ENCODE measurements at regions not wholly inside any gene's neighbourhood (a gene's known extent, or its start where the extent isn't known, plus 50 kb on each side); places are given as distances from the start of the nearest gene placed in this dataset.

- no peak for TF ChIP-seq POLR2A (IDR thresholded peaks at IDR 0.05; ENCODE audit: control extremely low read depth in 1 of 2, low read depth in 2 of 2, low read length in 2 of 2)
- TF ChIP-seq POLR2AphosphoS5 (IDR thresholded peaks at IDR 0.05; ENCODE audit: low read depth, low read length), result no peak
- TF ChIP-seq CTCF (IDR thresholded peaks at IDR 0.05; ENCODE audit: control extremely low read depth in 1 of 3, insufficient read depth in 1 of 3, low read depth in 1 of 3, low read length in 3 of 3), result no peak
- no peak for TF ChIP-seq BCL11A (IDR thresholded peaks at IDR 0.05; ENCODE audit: low read depth in 2 of 2, low read length in 2 of 2)
- TF ChIP-seq PHF8 (conservative IDR thresholded peaks at IDR 0.05; ENCODE audit: low read depth, low read length), result no peak
- TF ChIP-seq MAFK (IDR thresholded peaks at IDR 0.05; ENCODE audit: low read depth, low read length), result no peak
- no peak for TF ChIP-seq NRF1 (IDR thresholded peaks at IDR 0.05; ENCODE audit: low read depth, low read length)
- TF ChIP-seq TAF1 (IDR thresholded peaks at IDR 0.05; ENCODE audit: low read depth, low read length), result no peak
- TF ChIP-seq CHD2 (IDR thresholded peaks at IDR 0.05; ENCODE audit: low read length), result no peak
- TF ChIP-seq SP1 (IDR thresholded peaks at IDR 0.05; ENCODE audit: low read depth, low read length), result no peak
These were observed 238.3 kb upstream of the MVB12B start for GRCh38 chr9:126088336-126088735.
